ENCODE measurements at regions not wholly inside any gene's neighbourhood (a gene's known extent, or its start where the extent isn't known, plus 50 kb on each side); places are given as distances from the start of the nearest gene placed in this dataset.

DNA sequence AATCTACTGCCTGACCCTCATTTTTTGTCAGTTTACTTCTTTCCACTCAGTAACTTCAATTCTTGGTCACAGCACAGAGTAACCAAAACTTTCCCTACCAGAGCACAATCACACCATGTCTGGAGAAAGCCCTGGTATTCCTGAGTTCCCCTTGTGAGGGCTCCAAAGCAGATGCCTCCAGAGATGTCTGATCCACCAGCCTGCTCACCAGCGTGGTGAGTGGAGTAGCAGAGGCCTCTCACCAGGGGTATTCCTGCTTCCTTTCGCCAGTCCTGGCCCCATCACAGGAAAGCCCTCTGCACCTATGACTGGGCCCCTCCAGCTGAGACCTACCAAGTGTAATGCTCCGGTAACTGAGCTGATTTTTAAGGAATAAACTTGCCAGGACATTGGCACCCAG, 205.4 kb upstream of the HS3ST3A1 start:
- TF ChIP-seq, protein P1, sequence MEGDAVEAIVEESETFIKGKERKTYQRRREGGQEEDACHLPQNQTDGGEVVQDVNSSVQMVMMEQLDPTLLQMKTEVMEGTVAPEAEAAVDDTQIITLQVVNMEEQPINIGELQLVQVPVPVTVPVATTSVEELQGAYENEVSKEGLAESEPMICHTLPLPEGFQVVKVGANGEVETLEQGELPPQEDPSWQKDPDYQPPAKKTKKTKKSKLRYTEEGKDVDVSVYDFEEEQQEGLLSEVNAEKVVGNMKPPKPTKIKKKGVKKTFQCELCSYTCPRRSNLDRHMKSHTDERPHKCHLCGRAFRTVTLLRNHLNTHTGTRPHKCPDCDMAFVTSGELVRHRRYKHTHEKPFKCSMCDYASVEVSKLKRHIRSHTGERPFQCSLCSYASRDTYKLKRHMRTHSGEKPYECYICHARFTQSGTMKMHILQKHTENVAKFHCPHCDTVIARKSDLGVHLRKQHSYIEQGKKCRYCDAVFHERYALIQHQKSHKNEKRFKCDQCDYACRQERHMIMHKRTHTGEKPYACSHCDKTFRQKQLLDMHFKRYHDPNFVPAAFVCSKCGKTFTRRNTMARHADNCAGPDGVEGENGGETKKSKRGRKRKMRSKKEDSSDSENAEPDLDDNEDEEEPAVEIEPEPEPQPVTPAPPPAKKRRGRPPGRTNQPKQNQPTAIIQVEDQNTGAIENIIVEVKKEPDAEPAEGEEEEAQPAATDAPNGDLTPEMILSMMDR (IDR thresholded peaks at IDR 0.05; ENCODE audit: insufficient read depth, low read length, severe bottlenecking) = no peak
- FAIRE-seq (no peak), DNase-seq (ENCODE audit: low read depth) (no peak)

DNA sequence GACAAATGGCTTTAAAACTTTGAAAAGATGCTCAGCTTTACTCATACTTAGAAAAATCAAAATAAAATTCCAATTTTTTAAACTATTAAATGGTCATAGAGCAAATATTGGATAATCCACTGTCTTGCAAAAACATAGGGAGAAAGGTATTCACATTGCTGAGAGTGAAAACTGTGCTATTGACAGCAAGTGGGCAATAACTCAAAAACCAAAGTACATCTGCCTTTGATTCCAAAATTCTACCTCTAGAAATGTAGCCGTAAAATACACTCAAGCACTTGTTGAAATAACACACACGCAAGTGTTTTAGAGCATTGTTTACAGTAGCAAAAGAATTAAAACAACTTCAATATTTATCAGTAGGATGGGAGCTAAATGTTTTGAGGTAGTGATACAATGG, 210.6 kb upstream of the HS3ST3A1 start:
- Histone ChIP-seq H3K4me3 (ENCODE audit: low read depth, low read length) (no peak overlapping the region), H3K36me3 (ENCODE audit: control insufficient read depth, insufficient read depth, low read length) (no peaks in the 10 kb centered on the region), H3K27me3 (ENCODE audit: control insufficient read depth, insufficient read depth, low read length) (no peaks in the 10 kb centered on the region)
- DNase-seq (ENCODE audit: low read depth) (no peak), FAIRE-seq (no peak)
- TF ChIP-seq, protein P1 (IDR thresholded peaks at IDR 0.05; ENCODE audit: insufficient read depth, low read length, severe bottlenecking) = no peak

More for the DNA sequence above, 205.4 kb upstream of the HS3ST3A1 start:
- no peak overlapping the region for H3K4me3 ChIP-seq (ENCODE audit: low read depth, low read length)
- no peaks in the 10 kb centered on the region for H3K36me3 ChIP-seq (ENCODE audit: control insufficient read depth, insufficient read depth, low read length)
- H3K27me3 ChIP-seq (ENCODE audit: control insufficient read depth, insufficient read depth, low read length) = no peaks in the 10 kb centered on the region

GRCh38 chr17:13813347-13814240, 211.9 kb upstream of the HS3ST3A1 start:
- no peak for FAIRE-seq
- H3K4me3 ChIP-seq (ENCODE audit: low read depth, low read length) = no peak overlapping the region
- no peak for DNase-seq (ENCODE audit: low read depth)

DNA sequence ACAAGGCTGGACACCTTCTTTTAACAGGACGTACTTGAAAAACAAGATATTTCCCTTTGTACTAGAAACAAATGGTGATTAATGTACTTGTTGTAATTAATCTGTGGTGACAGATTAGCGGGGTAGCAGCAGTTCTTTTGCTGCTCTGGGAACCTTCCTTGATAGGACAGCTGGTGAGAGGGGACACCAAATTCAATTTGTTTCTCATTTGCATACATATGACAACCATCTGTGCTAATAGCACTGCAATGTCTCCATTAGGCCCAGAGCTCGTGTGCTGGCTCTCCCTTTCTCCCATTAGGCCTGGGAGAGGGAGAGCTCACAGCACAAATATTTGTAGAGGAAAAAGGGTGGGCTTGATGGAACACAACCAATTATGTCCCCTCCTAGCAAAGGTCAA, 221.0 kb upstream of the HS3ST3A1 start:
- no peak for DNase-seq (ENCODE audit: low read depth)
- no peaks in the 10 kb centered on the region for H3K36me3 ChIP-seq (ENCODE audit: control insufficient read depth, insufficient read depth, low read length)
- FAIRE-seq = no peak
- H3K4me3 ChIP-seq (ENCODE audit: low read depth, low read length) = no peak overlapping the region
- H3K27me3 ChIP-seq (ENCODE audit: control insufficient read depth, insufficient read depth, low read length) = no peaks in the 10 kb centered on the region
- TF ChIP-seq, protein P1 (IDR thresholded peaks at IDR 0.05; ENCODE audit: insufficient read depth, low read length, severe bottlenecking) = no peak

More at GRCh38 chr17:13813347-13814240, 211.9 kb upstream of the HS3ST3A1 start:
- H3K36me3 ChIP-seq (ENCODE audit: control insufficient read depth, insufficient read depth, low read length) = no peaks in the 10 kb centered on the region
- TF ChIP-seq, protein P1 (IDR thresholded peaks at IDR 0.05; ENCODE audit: insufficient read depth, low read length, severe bottlenecking) = no peak
- no peaks in the 10 kb centered on the region for H3K27me3 ChIP-seq (ENCODE audit: control insufficient read depth, insufficient read depth, low read length)

DNA sequence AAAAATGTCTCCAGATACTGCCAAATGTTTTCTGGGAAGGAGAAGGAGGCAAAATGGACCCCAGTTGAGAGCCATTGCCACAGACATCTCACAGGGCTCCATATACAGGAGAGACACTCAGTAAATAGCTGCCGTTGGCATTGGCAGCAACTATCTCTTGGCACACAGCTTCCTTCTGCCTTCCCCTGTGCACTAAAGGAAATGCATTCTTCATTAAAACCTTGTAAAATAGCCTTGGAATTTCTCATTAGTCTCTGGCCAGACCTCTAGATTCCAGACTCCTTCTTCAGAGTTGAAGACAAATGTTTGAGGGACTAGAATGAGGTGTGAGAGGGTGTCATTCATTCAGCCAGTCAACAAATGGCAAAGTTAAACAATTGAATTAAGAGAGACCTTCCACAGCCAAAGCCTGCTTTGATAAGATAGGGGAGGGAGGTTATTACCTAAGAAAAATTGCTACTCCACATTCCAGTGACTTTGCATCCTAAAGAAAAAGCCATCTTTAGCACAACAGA, 223.9 kb upstream of the HS3ST3A1 start:
- FAIRE-seq (no peak), DNase-seq (ENCODE audit: low read depth) (no peak)
- Histone ChIP-seq H3K27me3 (ENCODE audit: control insufficient read depth, insufficient read depth, low read length) (no peaks in the 10 kb centered on the region), H3K4me3 (ENCODE audit: low read depth, low read length) (no peak overlapping the region), H3K36me3 (ENCODE audit: control insufficient read depth, insufficient read depth, low read length) (no peaks in the 10 kb centered on the region)
- TF ChIP-seq, protein P1 (IDR thresholded peaks at IDR 0.05; ENCODE audit: insufficient read depth, low read length, severe bottlenecking) = no peak

All from bronchial epithelial cell (primary cell).